HG03378 (cell line): ENCODE measurements at regions not wholly inside any gene's neighbourhood (a gene's known extent, or its start where the extent isn't known, plus 50 kb on each side); places are given as distances from the start of the nearest gene placed in this dataset.

Experiments used
- ATAC-seq: cut with Tn5 transposase; IDR thresholded peaks from one replicate; pipeline ENCODE4 v1.9.1; 2021; ENCODE audit warnings: mild to moderate bottlenecking, moderate library complexity; ENCODE audit not compliant: unreplicated experiment

GRCh38 chr10:5305374-5305773, 59.4 kb upstream of the UCN3 start:
- ATAC-seq, result no peak

DNA sequence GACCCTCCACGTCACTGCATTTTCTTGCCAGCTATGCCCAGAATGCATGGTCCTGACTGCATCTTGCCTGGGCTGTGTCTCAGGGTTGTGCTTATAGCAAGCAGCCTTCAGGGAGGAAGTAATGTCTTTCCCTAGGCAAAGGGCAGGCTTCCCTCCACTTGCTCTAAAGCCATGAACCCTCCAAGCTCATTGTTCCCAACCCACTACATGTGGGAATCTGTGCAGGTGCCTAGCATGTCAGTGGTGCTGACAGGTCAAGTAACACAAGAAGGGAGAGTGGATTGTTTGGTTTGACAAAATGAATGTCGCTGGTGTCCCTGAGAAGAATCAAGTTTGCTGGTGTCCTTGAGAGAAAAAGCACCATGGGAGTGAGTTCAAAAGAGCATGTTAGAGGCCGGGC, 53.9 kb upstream of the UCN3 start:
- ATAC-seq, result no peak

DNA sequence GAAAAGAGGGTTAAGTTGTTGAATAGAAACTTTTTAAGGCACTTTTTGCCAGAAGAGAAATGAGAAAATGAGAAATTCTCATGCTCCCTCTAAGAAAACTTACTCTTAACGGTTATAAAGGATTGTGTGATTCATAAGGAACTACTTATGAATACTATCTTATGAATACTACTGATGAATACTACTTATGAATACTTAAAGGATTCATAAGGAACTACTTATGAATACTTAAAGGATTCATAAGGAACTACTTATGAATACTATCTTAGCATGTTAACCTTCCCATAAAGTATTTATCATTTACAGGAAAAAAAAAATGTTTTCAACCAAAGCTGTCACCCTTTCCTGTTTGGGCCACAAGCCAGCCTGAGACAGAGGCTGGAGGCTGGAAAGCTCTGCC, 53.1 kb upstream of the UCN3 start:
- no peak for ATAC-seq

GRCh38 chr10:5314840-5315239, 49.9 kb upstream of the UCN3 start:
- no peak for ATAC-seq
